Glutamatergic neuron (in vitro differentiated cells): ENCODE measurements at regions not wholly inside any gene's neighbourhood (a gene's known extent, or its start where the extent isn't known, plus 50 kb on each side); places are given as distances from the start of the nearest gene placed in this dataset.

ENCODE experiments used
- DNase-seq: peaks from one replicate; pipeline ENCODE4 v3.0.0; 2022
- H3K27ac Mint-ChIP-seq: one replicate; pipeline ENCODE4 v1.8.0; 2020; ENCODE audit warnings: mild to moderate bottlenecking, mixed read lengths, inconsistent platforms; ENCODE audit not compliant: unreplicated experiment
- H3K27me3 Mint-ChIP-seq: one replicate; pipeline ENCODE4 v1.8.0; 2020; ENCODE audit warnings: mild to moderate bottlenecking, moderate library complexity, mixed read lengths, inconsistent platforms; ENCODE audit not compliant: unreplicated experiment
- H3K36me3 Mint-ChIP-seq: one replicate; pipeline ENCODE4 v1.8.0; 2020; ENCODE audit warnings: mild to moderate bottlenecking, mixed read lengths, inconsistent platforms; ENCODE audit not compliant: unreplicated experiment
- H3K4me1 Mint-ChIP-seq: one replicate; pipeline ENCODE4 v1.8.0; 2020; ENCODE audit warnings: mild to moderate bottlenecking, low read depth, mixed read lengths, inconsistent platforms; ENCODE audit not compliant: unreplicated experiment
- H3K4me3 Mint-ChIP-seq: one replicate; pipeline ENCODE4 v1.8.0; 2020; ENCODE audit warnings: mild to moderate bottlenecking, mixed read lengths, inconsistent platforms; ENCODE audit not compliant: unreplicated experiment
- H3K9me3 Mint-ChIP-seq: one replicate; pipeline ENCODE4 v1.8.0; 2020; ENCODE audit warnings: mild to moderate bottlenecking, moderate library complexity, mixed read lengths, inconsistent platforms; ENCODE audit not compliant: unreplicated experiment
- TF ChIP-seq, protein P1 (sequence below): fragments of 200-600 bp; sonication (generic); IDR thresholded peaks from one replicate; pipeline ENCODE4 v1.5.0; 2021; ENCODE audit not compliant: partially characterized antibody, unreplicated experiment

DNA sequence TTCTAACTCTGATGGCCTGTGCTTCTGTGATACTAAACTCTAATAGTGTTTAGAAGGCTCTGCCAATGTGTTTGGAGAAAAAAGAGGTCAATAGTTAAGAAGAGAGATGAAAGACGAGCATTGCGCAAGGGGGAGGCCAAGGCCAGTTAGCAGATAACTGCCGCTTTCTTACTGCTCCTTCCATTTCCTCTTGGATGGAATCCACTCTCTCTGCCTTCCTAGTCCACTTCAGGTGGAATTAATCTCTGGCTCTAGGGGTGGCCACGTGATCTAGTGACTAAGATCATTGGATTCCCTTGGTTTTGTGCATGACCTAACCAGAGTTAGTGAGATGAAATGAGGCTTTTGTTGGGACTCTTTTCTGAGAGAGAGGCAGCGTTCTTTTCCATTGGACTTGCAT, 148.3 kb downstream of the ACTL8 start:
- no peak for DNase-seq
- no peak overlapping the region for H3K27ac Mint-ChIP-seq
- peaks cover 8% of the 10 kb centered on the region for H3K27me3 Mint-ChIP-seq
- no peak overlapping the region for H3K4me3 Mint-ChIP-seq
- H3K4me1 Mint-ChIP-seq: no peaks in the 10 kb centered on the region
- no peaks in the 10 kb centered on the region for H3K9me3 Mint-ChIP-seq
- TF ChIP-seq, protein P1, sequence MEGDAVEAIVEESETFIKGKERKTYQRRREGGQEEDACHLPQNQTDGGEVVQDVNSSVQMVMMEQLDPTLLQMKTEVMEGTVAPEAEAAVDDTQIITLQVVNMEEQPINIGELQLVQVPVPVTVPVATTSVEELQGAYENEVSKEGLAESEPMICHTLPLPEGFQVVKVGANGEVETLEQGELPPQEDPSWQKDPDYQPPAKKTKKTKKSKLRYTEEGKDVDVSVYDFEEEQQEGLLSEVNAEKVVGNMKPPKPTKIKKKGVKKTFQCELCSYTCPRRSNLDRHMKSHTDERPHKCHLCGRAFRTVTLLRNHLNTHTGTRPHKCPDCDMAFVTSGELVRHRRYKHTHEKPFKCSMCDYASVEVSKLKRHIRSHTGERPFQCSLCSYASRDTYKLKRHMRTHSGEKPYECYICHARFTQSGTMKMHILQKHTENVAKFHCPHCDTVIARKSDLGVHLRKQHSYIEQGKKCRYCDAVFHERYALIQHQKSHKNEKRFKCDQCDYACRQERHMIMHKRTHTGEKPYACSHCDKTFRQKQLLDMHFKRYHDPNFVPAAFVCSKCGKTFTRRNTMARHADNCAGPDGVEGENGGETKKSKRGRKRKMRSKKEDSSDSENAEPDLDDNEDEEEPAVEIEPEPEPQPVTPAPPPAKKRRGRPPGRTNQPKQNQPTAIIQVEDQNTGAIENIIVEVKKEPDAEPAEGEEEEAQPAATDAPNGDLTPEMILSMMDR: no peak
- H3K36me3 Mint-ChIP-seq: no peaks in the 10 kb centered on the region

- no peak overlapping the region for H3K27ac Mint-ChIP-seq
- peaks cover 2% of the 10 kb centered on the region for H3K4me1 Mint-ChIP-seq
- TF ChIP-seq, protein P1: no peak
- no peak overlapping the region for H3K4me3 Mint-ChIP-seq
- no peaks in the 10 kb centered on the region for H3K36me3 Mint-ChIP-seq
- DNase-seq: no peak
- peaks cover 8% of the 10 kb centered on the region for H3K27me3 Mint-ChIP-seq
- no peaks in the 10 kb centered on the region for H3K9me3 Mint-ChIP-seq
Measured at GRCh38 chr1:17904290-17904689, 149.2 kb downstream of the ACTL8 start.

DNA sequence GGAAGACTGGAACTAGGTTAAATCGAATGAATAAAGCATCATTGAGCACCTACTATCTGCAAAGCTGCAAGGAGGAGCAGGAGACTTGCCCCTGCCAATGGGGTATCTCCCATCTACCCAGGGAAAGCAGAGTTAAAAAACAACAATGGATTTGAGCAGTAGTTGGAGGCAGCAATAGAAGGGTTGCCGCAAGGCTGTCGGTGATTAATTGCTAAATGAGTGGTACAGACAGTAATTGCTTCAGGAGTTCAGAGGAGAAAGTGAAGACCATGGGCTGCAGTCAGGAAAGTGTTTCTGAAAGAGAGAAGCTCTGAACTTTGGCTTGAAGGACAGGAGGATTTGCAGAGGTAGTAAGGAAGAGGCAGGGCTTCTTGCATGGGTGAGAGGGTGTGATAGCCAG, 152.9 kb downstream of the ACTL8 start:
- Mint-ChIP-seq H3K4me3 (no peak overlapping the region), H3K36me3 (no peaks in the 10 kb centered on the region), H3K4me1 (peaks cover 4% of the 10 kb centered on the region), H3K27me3 (peaks cover 4% of the 10 kb centered on the region), H3K9me3 (no peaks in the 10 kb centered on the region), H3K27ac (no peak overlapping the region)
- DNase-seq: no peak
- TF ChIP-seq, protein P1: no peak

DNA sequence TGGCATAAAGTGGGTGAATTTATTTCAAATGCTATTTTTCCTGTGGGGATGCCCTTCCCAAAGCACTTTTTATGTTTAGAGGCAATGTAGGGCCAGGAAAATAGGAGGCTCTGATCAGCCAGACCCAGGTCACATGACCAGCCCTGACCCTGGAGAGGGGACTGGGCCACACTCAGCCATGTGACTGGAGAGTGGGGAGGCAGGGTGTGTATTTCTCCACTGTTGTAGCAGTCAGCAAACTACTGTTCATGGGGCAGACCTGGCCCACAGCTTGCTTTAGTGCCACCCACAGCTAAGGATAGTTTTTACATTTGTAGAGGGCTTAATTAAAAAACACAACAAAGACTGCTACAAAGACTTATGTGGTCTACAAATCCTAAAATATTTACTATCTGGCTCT, 153.8 kb downstream of the ACTL8 start:
- TF ChIP-seq, protein P1: no peak
- H3K36me3 Mint-ChIP-seq: no peaks in the 10 kb centered on the region
- H3K9me3 Mint-ChIP-seq: no peaks in the 10 kb centered on the region
- no peak for DNase-seq
- no peak overlapping the region for H3K4me3 Mint-ChIP-seq
- H3K27ac Mint-ChIP-seq: no peak overlapping the region
- H3K27me3 Mint-ChIP-seq: peaks cover 4% of the 10 kb centered on the region
- peaks cover 4% of the 10 kb centered on the region for H3K4me1 Mint-ChIP-seq

- peaks cover 4% of the 10 kb centered on the region for H3K4me1 Mint-ChIP-seq
- peak; percentile 50 for DNase-seq
- no peak overlapping the region for H3K4me3 Mint-ChIP-seq
- H3K27me3 Mint-ChIP-seq: peaks cover 9% of the 10 kb centered on the region
- no peaks in the 10 kb centered on the region for H3K36me3 Mint-ChIP-seq
- H3K27ac Mint-ChIP-seq: no peak overlapping the region
- no peaks in the 10 kb centered on the region for H3K9me3 Mint-ChIP-seq
- TF ChIP-seq, protein P1: peak; percentile 36
Measured at GRCh38 chr1:17909634-17910033, 154.5 kb downstream of the ACTL8 start.
